Stimulated activated CD4-positive, alpha-beta T cell treated with anti-CD3 and anti-CD28 coated beads, Interleukin-12 subunit alpha, Interleukin-12 subunit beta, amount 100 ng/mL, for 24 hours (primary cell): ENCODE measurements at regions not wholly inside any gene's neighbourhood (a gene's known extent, or its start where the extent isn't known, plus 50 kb on each side); places are given as distances from the start of the nearest gene placed in this dataset.

Experiments used
- DNase-seq, 2 experiments: peaks; one replicate each; pipeline ENCODE4 v3.0.0-alpha.2; 2020; ENCODE audit warnings: low read depth in 2 of 2

DNA sequence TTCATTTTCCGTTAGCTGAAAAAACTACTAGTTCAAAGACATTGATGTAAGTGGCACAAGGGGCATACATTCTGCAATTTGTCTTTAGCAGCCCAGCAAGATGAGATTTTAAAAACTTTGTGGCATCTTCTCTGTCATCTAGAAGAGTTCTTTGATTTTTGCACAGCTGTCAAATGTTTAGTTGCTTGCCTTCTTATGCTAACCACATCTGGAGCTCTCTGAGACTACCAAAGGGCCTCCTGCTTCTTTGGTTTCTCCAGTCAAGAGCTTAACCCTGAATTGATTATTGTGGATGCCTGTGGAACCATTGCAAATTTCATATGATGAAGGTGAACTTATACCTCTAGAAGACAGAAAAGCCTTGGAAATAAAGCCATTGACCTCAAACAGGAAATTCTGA is 468.7 kb upstream of the RGMA start:
- DNase-seq = no peak

DNA sequence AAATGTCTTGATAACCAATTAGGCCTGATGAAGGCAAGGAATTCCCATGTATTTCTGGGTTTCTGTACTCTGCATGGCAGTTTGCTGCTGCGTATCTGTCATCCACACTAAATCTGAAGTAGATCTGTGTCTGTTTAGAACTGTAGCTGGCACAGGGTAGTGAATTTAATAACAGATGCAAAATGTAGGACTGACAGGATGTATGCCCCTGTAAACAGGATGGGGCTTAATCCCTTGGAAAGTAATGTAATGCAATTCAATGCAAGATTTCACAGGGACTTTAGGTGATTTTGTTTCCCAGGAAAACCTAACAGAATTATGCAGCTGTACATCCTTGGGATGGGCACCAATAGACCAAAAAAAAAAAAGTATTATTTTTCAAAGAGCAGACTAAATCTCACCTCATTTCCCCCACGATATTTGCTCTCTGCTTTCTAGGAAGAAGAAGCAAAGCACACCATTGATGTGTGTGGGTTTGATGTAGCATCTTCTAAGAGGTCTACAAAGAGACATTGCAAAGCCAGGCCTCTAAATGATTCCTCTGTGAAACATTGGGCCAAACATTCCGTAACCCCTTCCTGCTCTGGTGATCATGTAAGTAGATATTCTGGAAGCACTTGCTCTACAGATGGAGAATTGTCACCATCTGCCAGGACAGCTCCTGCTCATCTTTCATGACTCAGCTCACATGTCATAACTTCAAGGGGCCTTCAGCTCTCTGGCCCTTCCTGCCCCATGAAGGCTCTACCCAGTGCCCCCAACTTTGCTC is 464.3 kb upstream of the RGMA start:
- DNase-seq = no peak

DNA sequence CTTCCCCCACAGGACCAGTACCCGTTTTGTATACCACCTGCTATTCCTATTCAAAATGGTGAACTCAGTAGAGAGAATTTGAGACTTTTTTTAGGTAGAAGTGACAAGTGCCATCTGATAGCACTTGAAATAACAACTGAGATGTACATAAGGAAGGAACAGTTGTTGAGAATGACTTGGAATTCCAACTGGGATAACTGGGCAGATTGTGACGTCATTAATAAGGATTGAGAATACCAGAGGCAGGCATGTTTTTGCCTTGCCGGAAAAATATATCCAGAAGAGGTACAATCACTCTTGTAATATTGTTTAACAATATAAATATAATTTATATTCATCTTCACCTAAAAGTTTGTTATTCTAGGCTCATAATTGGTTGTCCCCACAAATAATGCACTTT is 454.1 kb upstream of the RGMA start:
- DNase-seq = no peak

DNA sequence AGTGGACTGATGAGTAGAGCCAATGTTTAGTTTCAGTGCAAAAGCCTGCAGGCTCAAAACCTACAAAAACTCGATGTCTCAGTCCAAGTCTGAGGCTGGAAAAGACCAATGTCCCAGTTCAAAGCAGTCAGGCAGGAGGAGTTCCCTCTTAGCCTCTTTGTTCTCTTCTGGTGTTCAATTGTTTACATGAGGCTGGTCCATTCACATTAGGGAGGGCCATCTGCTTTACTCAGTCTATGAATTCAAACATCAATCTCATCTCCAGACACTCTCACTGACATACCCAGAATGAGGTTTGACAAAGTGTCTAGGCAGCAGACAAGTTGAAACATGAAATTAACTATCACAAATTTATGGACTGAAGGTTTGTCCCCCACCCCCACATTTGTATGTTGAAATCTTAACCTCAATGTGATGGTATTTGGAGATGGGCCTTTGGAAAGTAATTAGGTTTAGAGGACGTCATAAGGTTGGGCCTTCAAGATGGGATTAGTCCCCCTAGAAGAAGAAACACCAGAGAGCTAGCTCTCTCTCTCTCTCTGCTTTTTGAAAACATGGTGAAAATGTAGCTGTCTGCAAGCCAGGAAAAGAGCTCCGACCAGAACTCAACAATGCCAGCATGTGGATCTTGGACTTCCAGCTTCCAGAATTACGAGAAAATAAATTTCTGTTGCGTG is 438.5 kb upstream of the RGMA start:
- DNase-seq = no peak

DNA sequence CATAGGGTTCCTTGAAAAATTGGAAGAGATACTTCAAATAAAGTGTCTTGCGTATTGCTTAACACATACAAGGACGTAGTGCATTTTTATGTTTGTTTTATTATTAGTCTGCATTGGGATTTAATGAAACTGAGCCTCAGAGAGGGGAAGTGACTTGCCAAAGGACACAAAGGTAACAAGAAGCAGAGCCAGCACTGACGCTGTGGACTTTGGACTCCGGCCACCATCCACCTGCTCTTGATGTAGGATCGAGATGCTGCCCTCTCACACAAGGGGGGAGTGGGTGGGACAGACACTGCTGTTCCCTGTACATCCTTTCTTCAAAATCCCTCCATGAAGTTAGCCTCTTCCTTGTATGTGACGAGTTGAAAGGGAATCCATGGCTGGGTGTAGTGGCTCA is 435.4 kb upstream of the RGMA start:
- no peak for DNase-seq

DNA sequence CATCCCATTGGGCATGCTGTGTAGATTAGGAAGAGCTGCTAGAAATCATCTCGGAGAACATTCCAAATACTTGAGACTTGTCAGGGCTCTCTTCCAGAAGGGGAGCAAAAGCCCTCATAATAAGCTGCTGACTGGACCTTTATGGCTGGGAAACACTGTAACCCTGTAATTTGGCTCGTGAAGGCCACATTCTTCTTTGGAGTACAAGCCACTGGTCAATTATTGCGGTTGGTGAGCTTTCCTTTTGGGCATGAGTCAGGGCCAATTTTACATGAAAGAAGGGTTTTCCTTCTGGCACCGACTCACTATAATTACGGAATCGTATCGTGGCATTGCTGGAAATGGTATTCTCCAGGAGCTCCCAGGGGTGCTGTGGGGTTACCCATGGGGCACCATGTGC is 434.5 kb upstream of the RGMA start:
- DNase-seq = no peak

DNA sequence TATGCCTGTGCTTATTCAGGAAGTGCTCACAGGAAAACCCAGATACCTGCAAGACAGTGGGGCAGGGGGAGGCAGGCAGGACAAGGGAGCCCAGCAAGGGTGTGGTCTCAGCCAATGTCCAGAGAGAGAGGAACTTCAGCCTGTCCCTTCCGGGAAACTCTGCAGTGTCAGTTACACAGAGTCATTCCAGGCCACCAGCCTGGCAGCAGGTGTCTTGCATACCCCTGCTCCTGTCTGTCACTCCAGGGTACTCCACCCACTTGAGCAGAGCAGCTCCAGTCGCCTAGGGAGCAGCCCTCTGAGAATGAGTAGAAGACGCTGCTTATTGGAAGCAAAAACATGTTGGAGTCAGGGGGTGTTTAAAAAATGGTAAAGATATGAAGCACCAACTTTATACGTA is 431.2 kb upstream of the RGMA start:
- DNase-seq = no peak

DNA sequence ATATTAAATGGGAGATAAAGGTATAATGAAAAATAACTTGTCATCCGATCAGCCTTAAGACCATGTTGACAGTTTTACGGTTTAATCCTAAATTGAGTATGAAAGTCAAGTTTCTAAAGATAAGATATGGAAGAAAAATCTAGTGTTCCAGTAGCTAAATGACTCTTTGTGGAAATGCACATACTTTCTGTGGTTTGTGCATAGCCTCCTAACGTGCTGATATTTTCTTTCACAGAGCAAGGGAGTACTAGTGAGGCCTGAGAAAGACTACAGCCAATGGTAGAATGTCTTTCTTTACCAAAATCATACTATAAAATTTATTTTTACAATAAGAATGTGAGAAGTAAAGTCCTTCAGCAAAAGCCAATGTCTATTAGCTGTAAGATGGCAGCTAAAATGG is 430.6 kb upstream of the RGMA start:
- DNase-seq = no peak

DNA sequence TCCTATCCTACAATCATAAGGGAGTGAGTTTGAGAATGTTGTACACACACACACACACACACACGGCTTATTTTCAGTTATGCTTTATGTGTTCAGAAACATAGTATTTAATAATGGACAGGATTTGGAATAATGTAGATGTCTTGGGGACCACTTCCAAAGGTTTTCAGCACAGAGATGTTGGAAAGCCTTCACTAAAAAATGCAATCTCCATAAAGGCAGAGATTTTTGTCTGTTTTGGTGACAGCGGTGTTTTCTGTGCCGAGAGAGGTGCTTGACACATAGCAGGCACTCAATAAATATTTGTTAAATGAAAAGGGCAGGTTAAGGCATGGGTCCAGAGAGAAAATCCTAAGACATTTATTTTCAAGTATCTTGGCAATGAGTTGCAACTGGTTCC is 428.2 kb upstream of the RGMA start:
- DNase-seq = no peak

DNA sequence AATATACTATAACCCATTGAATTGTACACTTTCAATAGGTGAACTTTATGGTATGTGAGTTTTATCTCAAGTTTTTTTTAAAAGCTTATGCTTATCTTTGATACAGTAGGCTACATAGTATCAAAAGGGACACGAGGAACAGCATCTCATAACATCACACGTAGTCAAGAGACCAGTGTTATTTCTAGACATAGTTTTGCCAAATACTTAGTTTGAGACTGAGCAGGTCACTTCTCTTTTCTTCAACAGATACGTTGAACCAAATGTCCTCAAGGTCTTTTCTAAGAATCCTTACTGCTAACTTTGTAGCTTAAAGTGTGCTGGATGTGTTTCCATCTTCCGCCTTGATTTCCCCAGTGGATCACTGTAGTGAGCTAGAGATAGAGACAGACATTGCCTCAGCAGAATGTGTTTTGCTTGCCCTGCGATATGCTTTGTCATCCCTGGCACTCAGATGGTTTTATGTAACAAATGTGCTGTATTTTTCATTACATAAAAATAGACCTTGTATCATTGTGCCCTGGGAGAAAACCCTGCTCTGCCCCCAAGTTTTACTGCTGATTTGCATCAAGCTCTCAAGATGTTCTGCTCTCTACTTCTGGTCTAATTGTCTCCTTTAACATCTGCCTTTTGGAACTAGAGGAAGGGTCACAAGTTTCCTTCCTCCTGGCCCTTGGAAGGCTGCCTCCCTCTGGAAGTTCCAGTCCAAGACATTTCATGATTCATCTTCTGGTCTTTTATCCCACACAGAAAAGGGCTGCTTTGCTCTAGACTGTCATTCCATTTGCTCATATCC is 426.4 kb upstream of the RGMA start:
- no peak for DNase-seq

DNA sequence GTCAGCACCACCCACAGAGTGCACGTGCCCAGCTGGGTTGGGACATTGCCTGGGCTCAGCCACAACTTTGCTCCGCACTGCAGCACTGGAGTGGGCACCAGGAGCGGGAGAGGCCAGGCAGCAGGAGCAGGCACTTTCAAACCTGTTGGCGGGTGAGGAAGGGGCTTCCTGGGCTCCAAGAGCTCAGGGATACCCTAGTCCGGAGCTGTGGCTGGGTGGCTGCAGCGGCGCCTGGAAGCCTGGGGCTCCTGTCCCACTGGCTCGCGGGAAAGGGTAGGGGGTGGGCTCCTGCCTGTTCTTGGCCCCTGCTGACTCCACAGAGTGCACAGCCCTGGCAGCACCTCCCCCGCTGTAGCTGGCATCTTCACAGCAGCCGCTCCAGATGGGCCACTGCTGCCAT is 417.6 kb upstream of the RGMA start:
- no peak for DNase-seq

DNA sequence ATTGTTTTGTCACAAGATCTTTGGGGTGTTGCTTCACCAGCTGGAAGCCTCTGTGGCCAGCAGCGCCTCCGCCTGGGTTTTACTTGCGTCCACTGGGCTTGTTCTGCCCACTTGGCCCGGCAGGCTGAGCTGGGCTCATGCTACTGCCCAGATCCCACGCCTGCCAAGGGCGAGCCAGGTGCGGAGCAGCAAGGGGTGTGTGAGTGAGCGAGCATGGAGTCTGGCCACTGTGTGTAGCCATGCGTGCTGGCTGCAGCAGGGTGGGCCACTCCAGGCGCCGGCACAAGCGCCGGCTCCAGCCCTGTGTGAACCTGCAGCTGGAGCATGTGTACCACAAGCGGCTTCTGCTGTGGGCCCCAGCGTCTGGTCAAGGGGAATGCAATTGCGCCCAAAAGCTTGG is 416.5 kb upstream of the RGMA start:
- DNase-seq = no peak

DNA sequence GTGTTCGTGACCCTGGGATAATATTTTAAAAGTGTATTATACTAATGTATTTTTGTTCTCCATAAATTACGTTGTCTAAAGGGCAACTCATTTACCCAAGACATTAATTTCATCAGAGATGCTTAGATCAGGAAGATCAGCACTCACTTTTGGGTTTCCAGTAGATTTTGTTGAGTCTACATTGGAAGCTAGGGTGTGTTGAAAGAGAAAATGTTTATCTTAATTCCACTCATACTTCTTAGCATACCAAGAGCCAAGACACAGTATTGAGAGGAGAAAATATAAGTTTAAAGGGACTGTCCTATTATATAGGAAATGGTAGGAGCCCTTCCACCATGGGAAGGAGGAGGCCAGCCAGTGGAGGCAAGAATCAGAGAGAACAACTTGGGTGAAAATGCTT is 412.9 kb upstream of the RGMA start:
- no peak for DNase-seq

DNA sequence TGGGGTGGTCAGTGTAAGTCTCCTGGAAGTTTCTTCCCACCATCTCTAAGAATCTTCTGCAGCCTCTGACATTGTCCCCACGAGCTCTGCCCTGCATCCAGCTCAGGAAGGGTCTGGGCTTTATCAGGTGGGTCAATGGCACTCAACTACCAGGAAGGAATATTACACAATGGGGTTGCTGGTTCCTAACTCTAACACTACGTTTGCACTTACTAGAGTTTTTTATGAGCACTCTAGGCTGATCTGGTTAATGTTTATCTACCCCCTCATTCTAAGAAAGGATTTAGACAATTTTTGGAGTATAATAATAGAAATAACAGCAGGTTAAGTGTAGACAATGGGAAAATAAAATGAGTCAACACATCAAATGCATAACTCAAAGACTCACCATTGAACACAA is 411.1 kb upstream of the RGMA start:
- DNase-seq = no peak

DNA sequence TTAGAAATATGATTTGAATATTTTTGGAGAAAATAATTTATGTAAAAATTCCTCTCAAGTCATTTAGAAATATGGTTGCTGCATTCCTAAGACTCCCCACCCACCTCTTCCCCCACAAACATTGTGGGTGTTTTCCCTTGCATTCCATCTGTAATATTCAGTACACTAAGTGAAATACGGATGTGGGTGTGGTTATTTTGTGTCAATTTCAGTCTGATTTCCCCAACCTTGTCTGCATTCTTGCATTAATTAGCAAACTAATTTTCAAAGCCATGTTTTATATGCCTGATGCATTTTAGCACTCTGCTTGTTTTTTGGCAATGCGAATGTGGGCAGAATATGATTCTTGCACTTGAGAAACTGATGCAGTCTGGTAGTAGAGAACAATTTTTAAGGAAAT is 408.3 kb upstream of the RGMA start:
- no peak for DNase-seq

DNA sequence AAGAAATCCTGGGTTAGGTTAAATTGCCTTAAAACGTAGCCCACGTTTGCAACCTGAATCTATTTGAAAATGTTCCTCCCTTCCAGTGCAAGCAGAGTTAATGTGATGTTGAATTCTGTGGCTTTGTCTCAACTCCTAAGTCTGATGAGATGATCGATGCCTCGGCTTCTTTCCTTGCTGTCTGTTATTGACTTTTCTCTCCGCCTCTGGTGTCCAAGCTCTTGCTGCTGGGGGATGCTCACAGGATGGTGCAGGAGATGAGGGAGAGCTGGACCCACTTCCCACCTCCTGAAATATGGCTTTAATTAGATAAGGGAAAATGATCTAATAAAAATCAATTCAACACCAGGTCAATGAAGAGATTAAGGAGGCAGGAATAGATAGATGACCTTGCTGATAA is 407.9 kb upstream of the RGMA start:
- no peak for DNase-seq

DNA sequence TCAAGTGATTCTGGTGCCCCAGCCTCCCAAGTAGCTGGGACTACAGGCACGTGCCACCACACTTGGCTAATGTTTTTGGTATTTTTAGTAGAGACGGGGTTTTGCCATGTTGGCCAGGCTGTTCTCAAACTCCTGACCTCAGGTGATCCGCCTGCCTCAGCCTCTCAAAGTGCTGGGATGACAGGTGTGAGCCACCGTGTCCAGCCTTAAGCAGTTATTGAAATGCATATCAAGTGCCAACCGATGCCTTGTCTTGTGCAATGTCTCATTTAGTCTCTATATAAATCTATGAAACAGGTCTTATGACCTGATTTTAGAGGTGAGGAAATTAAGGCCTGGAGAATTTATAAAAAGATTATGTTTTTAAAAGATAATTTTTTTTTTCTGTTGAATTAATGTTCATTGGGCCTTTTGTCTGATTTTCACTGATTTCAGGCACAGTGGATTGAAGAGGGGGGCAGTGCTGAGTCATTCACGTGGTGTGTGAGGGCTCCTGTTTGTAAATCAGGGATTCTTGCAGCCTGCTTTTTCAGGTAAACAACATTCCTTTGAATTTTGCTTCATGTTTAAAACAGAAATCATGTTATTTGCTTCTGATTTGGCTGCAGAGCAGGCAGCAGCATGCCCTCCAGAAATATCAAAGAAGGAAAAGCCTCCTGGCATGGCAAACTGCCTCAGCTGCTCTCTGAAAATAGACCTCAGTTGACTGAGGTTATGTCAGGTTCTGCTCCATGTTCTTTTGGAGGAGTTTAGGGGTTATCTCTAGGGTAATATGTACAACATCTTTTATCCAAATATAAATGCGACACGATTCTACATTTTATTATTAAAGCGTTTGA is 407.0 kb upstream of the RGMA start:
- DNase-seq = no peak

DNA sequence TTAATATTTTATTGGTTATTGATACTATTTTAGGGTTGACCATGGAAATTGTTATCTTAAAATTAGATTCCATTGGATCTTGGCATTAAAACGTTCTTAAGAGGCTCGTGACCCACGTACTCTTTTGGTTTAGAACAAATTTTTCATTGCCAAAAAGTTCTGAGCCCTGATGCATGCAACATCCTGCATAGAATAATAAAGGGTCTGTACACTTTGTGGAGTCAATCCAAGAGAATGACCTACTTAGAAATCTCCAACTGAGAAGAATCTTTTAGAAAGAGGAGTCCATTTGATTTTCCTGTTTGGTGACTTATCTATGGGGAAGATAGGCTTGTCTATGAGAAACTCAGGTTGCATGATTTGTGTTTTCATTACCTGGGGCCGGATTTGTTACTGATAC is 404.2 kb upstream of the RGMA start:
- DNase-seq = no peak

DNA sequence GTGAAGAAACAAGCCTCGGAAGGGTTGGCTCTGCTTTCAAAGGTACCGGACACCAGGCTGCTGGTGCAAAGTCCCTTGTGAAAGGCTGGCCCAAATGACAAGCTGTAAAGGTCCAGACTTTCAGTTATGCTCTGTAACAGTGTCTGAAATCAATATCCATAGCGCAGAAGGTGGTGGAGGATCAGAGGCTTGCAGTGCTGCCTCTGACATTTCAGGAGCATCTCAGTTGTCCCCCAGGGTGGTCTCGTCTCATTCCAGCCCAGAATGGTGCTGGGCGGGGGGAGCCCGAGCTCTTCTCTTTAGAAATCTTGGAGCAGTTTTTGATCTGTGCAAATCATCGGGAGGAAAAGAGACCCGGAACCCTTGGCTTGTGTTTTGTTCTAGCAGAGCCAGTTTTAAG is 402.3 kb upstream of the RGMA start:
- DNase-seq = no peak

DNA sequence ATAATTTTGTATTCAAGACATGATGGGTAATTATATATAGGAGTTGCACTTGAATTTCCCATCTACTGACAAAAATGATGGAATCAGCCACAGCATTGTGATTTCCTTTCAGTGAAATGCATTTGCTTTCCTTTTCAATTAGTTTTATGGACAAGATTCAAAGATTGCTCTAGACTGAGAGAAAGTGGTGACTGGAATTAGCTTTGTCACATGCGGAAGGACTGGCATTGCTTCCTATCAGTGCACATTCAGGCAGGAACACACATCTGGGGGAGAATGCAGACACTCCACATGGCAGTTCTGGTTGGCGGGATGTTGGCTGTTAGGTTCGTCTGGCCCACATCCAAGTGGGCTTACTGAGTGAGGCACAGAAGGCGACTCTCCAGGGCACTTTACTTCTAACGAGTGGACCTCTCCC is 399.3 kb upstream of the RGMA start:
- DNase-seq = no peak

DNA sequence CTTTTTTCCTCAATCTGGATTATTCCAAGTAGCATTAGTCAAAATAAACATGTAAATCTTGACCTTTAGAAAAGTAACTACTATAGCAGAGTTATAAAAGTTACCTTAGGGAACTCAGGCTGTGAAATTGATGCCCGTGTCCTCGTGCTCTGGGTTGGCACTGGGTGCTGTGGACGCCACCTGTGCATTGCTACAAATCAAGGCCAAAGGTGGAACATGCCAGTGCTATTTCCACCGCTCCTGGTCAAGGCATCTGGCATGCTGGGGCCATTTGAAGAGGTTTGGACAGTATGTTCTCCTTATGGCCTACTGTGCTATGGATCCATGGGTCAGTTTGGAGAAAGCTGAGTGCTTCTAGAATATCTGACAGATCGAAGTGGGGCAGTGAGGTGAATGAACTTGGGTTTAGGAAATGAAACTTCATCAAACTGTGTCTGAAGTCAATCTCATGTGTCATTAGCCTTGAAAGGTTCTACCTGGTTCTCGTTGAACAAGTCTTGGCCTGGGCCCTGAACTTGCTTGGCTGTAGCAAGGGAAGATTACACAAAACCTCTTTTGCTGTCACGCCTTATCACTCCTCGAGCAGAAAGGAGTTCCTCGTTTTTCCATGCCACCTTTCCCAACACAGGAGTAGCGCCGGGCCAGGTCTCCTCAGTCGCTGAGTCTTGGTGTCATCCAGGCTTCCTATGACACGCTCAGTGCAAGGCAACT is 397.6 kb upstream of the RGMA start:
- DNase-seq = no peak
